GM21423 (cell line): ENCODE measurements at regions not wholly inside any gene's neighbourhood (a gene's known extent, or its start where the extent isn't known, plus 50 kb on each side); places are given as distances from the start of the nearest gene placed in this dataset.

Source experiments
- ATAC-seq: cut with Tn5 transposase; IDR thresholded peaks from one replicate; pipeline ENCODE4 v1.9.1; 2021; ENCODE audit warnings: mild to moderate bottlenecking, moderate library complexity; ENCODE audit not compliant: unreplicated experiment

- no peak for ATAC-seq
These were observed 213.8 kb upstream of the C1orf174 start for GRCh38 chr1:4113897-4114296.

GRCh38 chr1:4115191-4115900, 215.3 kb upstream of the C1orf174 start:
- no peak for ATAC-seq

DNA sequence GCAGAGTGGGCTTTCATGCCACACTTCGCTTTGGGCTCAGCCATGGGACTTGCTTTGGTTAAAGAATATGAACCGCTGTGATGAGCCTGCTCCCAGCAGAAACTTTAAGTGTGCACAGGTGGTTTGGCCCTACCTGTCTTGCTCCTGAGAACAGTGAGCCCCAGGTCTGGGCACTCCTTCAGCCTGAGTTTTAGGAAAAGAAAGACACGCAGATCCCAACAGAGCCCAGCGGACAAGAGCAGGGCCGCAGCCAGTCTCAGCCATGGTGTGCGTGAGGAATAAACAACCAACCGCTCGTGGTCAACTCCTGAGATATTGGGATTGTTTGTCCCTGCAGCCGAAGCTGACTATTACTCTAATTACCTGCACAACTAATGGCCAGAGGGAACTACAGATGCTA, 217.1 kb upstream of the C1orf174 start:
- no peak for ATAC-seq

- ATAC-seq = no peak
These were observed 218.9 kb upstream of the C1orf174 start for GRCh38 chr1:4118746-4119515.

DNA sequence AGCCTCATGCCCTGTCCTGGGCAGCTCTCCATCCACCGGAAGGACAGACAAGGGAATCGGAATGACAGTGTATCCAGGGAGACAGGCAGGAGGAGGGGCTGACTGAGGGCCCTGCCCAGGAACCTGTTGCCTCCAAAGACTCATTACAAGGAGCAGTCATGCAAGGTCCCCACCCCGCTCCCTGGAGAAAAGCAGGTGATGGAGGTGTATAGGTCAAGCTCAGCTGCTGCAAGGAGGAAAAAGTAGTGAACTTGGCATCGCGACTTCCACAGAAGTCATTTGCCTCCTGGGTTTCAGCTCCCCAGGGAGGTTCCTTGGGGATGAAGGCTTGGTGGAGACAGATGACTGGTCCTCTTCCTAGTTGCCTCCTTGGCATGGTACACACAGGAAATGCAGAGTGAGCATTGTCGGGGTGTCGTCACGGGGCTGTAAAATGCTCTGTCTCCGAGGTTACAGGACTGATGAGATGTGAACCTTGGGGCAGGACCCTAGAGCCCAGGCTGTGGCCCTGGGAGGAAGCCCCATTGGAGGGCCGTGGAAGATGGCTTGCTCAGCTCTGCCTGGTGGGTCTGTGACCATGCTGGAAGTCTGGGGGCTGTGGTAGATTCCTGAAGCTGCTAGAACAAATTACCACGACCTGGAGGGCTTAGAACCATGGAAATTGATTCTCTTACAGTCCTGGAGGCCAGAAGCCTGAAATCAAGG, 219.6 kb upstream of the C1orf174 start:
- no peak for ATAC-seq

DNA sequence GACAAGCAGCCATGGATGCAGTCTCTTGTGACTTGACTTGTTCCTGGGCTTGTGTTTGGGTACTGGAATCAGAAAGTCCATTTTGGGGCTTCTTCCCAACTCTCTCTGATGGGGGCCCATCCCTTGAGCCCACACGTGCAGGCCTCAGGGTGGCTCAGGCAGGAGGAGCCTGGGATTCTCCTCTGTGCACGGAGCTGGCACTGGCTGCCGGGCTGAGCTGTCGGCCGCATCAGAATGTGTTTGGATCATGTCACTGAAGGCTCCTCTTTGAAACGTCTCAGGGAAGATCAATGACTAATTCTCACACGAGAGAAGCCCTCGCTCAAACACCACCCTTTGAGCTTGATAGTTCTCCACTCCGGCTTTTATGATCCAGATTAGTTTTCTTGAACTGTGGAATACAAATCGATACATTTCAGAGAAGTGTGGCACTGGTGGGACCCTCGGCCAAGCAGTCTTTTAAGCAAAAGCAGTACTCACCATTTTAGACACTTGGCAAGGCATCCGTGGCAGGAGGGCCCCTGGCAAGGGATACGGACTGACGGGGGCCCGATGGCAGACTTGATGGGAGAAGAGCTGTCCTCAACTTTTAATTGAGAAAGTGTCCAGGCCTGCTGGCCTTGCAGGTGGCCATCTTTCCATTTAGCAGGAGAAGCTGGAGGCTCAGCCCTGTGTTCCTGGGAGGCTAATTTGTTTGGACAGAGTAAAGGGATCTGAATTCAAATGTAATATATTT, 220.7 kb upstream of the C1orf174 start:
- no peak for ATAC-seq

GRCh38 chr1:4121293-4121684, 221.2 kb upstream of the C1orf174 start:
- no peak for ATAC-seq

GRCh38 chr1:4121834-4122512, 221.9 kb upstream of the C1orf174 start:
- ATAC-seq = no peak

GRCh38 chr1:4122513-4123160, 222.6 kb upstream of the C1orf174 start:
- ATAC-seq = no peak

- no peak for ATAC-seq
These were observed 224.6 kb upstream of the C1orf174 start for GRCh38 chr1:4124631-4125145.

DNA sequence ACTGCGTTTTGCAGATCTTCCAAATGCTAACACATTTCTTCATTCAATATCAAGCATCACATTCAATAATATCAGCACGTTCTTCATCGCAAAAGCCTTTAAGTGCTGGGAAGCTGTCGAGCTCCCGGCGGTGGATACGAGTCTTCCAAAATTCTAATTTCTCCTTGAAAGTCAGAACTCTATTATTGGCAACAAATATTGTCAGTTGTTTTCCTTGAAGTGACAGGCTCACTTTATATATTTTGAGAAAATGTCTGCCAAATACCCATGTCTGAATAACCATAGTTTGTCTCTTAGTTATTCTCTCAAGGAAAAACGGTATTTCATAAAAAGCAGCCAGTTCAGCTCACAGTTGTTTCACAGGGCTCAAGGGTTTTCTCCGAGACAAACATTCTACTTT, 226.2 kb upstream of the C1orf174 start:
- no peak for ATAC-seq

DNA sequence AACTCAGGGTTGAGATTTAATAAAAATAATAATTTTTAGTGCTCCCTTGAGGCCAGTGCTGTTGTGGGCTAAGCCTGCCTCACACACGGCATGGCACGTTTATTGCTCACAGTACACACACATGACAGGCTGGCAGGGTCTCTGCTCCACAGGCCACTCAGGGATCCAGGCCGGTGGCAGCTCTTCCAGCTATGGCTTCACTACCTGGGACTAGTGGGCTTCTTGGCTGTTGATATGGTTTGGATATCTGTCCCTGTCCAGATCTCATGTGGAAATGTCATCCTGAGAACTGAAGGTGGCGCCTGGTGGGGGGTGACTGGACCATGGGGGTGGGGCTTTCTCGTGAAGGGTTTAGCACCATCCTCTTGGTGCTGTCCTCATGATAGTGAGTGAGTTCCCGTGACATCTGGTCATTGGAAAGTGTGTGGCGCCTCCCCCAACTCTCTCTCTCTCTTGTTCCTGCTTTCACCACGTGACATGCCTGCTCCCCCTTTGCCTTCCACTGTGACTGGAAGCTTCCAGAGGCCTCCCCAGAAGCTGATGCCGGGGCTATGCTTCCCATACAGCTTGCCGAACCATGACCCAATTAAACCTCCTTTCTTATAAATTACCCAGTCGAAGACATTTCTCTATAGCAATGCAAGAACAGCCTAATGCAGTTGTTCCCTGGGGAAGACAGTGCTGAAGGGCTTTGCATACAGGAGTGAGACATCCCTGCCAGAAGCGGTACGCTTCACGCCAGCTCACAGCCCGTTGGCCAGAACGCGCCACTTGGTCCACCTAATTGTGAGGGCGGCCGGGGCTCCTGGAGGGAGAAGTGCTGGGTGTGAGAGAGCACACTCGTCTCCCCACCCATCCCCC, 226.9 kb upstream of the C1orf174 start:
- no peak for ATAC-seq

- no peak for ATAC-seq
These were observed 227.6 kb upstream of the C1orf174 start for GRCh38 chr1:4127592-4128140.

DNA sequence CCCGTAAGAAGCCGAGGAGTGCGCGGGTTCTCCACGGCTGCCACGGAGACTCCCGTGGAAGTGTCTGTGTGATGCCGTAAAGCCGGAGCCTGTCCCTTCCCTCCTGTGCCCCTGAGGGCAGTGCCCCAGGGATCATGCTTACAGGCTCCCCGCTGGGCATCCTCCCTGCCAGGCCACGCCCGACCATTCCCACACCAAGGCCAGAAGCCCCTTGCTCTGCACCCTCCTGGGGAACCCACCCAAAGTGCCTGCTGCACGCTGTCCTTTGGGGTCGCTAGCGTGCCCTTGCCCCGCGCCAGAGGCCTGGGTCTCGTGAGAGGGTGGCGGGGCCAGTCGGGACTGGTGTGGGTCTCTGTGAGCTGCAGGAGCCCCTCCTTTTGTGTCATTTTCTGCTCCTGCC, 228.5 kb upstream of the C1orf174 start:
- ATAC-seq = no peak

DNA sequence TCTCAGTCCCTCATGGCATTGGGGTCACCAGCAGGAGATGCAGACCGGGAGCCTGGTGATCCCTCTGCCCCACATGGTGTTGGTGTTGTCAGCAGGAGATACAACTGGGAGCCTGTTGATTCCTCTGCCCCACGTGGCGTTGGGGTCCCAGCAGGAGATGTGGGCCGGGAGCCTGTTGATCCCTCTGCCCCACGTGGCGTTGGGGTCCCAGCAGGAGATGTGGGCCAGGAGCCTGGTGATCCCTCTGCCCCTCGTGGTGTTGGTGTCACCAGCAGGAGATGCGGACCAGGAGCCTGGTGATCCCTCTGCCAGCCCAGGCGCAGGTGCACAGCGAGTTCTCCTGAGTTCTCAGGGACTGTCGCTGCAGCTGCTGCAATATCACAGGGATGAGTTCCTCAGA, 229.6 kb upstream of the C1orf174 start:
- no peak for ATAC-seq

DNA sequence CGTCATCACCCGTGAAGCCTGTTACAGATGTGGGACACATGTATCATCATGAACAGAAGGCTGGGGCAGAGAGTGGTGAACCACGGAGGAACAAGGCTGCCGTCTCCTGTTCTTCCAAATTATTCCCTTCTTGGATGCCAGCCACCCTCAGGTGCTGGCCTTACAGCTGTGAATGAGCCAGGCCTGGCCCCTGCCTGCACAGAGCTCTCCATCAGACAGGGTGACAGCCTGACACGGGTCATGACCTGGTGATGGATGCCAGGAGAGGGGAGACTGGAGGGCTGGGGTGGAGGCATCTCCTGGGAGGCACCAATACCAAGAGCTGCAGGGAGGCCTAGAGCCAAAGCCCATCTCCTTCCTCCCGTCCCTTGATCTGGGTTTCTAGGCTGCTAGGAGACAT, 230.0 kb upstream of the C1orf174 start:
- ATAC-seq = no peak

GRCh38 chr1:4131734-4132133, 231.7 kb upstream of the C1orf174 start:
- ATAC-seq = no peak

- no peak for ATAC-seq
These were observed 232.6 kb upstream of the C1orf174 start for GRCh38 chr1:4132352-4133296.
